Caco-2 (cell line): ENCODE measurements at regions not wholly inside any gene's neighbourhood (a gene's known extent, or its start where the extent isn't known, plus 50 kb on each side); places are given as distances from the start of the nearest gene placed in this dataset.

Source experiments
- BruUV-seq: library from RNA; stranded (reverse); fragments of 400-500 nt; replicated peaks from 2 replicates; lab custom pipeline; 2021; lab: Mats Ljungman, UMichigan
- CTCF ChIA-PET: fragments of 300-600 bp; sonication (Branson Sonifier 250); formaldehyde crosslinking; loops from one replicate; lab custom pipeline; 2022; ENCODE audit warnings: antibody characterized with exemption; lab: Charles Lee
- POLR2A ChIA-PET: fragments of 300-600 bp; sonication (Branson Sonifier 250); formaldehyde crosslinking; loops from one replicate; lab custom pipeline; 2022; ENCODE audit warnings: antibody characterized with exemption; lab: Charles Lee
- DNase-seq, 2 experiments: peaks; one replicate each; pipeline versions ENCODE4 v3.0.0 to v3.0.0-alpha.2; 2020 to 2022
- H3K27me3 ChIP-seq: replicated peaks from 2 replicates; pipeline ENCODE4 v1.6.0; 2011; ENCODE audit warnings: low read length; ENCODE audit not compliant: control insufficient read depth, insufficient read depth
- H3K36me3 ChIP-seq: 2 replicates; pipeline ENCODE4 v1.5.1; 2011; ENCODE audit warnings: low read length; ENCODE audit not compliant: control insufficient read depth, insufficient read depth
- H3K4me1 ChIP-seq: fragments of 250-450 bp; sonication (Bioruptor Pico); 2 replicates; pipeline ENCODE4 v1.5.1; 2020; ENCODE audit warnings: mild to moderate bottlenecking
- H3K4me3 ChIP-seq: 2 replicates; pipeline ENCODE4 v1.5.1; 2011; ENCODE audit warnings: low read depth, mild to moderate bottlenecking, control low read depth, low read length
- H3K9me3 ChIP-seq: fragments of 250-450 bp; sonication (Bioruptor Pico); 2 replicates; pipeline ENCODE4 v1.5.1; 2020; ENCODE audit warnings: mild to moderate bottlenecking, moderate library complexity
- H3K27ac Mint-ChIP-seq: one replicate; pipeline ENCODE4 v1.8.0; 2022; ENCODE audit warnings: mixed read lengths; ENCODE audit not compliant: unreplicated experiment
- H3K27me3 Mint-ChIP-seq: one replicate; pipeline ENCODE4 v1.8.0; 2022; ENCODE audit warnings: mixed read lengths; ENCODE audit not compliant: insufficient read depth, unreplicated experiment
- H3K36me3 Mint-ChIP-seq: one replicate; pipeline ENCODE4 v1.8.0; 2022; ENCODE audit warnings: mild to moderate bottlenecking, mixed read lengths; ENCODE audit not compliant: insufficient read depth, unreplicated experiment
- H3K4me1 Mint-ChIP-seq: one replicate; pipeline ENCODE4 v1.8.0; 2022; ENCODE audit warnings: low read depth, mixed read lengths; ENCODE audit not compliant: unreplicated experiment
- H3K4me3 Mint-ChIP-seq: one replicate; pipeline ENCODE4 v1.8.0; 2022; ENCODE audit warnings: mild to moderate bottlenecking, moderate library complexity, mixed read lengths; ENCODE audit not compliant: unreplicated experiment
- H3K9me3 Mint-ChIP-seq: one replicate; pipeline ENCODE4 v1.8.0; 2022; ENCODE audit warnings: mixed read lengths; ENCODE audit not compliant: unreplicated experiment
- CTCF ChIP-seq, 2 experiments: fragments of 200-600 bp in 1 of 2; IDR thresholded peaks; 1 replicate in 1 of 2; 2 replicates in 1 of 2; pipeline versions ENCODE4 v1.5.1 to v1.8.0; 2011 to 2022; ENCODE audit warnings: antibody characterized with exemption in 1 of 2, control low read depth in 1 of 2, inconsistent platforms in 1 of 2, low read depth in 1 of 2, low read length in 1 of 2, mild to moderate bottlenecking in 1 of 2, moderate library complexity in 1 of 2; ENCODE audit not compliant: insufficient read depth in 1 of 2, severe bottlenecking in 1 of 2, unreplicated experiment in 1 of 2
- intact Hi-C: fragments of 100-400 bp; cut with micrococcal nuclease; formaldehyde crosslinking; loops from one replicate; pipeline ENCODE4 v1.10.0; 2022; ENCODE audit not compliant: unreplicated experiment

- H3K27me3 Mint-ChIP-seq = no peaks in the 10 kb centered on the region
- Histone ChIP-seq H3K9me3 (no peaks in the 10 kb centered on the region), H3K4me1 (no peaks in the 10 kb centered on the region), H3K4me3 (no peak overlapping the region), H3K36me3 (no peaks in the 10 kb centered on the region), H3K27me3 (no peaks in the 10 kb centered on the region)
- no peaks in the 10 kb centered on the region for H3K4me1 Mint-ChIP-seq
- intact Hi-C loops = no loop called here
- no TSS peak for BruUV-seq
- DNase-seq = no peak
- H3K27ac Mint-ChIP-seq = no peak overlapping the region
- H3K9me3 Mint-ChIP-seq = no peaks in the 10 kb centered on the region
- H3K36me3 Mint-ChIP-seq = peaks cover 7% of the 10 kb centered on the region
- POLR2A ChIA-PET = no interaction called here
- CTCF ChIA-PET = no interaction called here
- TF ChIP-seq CTCF (IDR thresholded peaks at IDR 0.05; ENCODE audit: insufficient read depth in 1 of 2, low read depth in 1 of 2, low read length in 1 of 2, severe bottlenecking in 1 of 2, unreplicated experiment in 1 of 2) = no peak
- H3K4me3 Mint-ChIP-seq = no peak overlapping the region
Observed at GRCh38 chr16:27685807-27686206, 135.9 kb downstream of the KATNIP start.

GRCh38 chr16:27686926-27687325, 137.0 kb downstream of the KATNIP start:
- H3K9me3 Mint-ChIP-seq = no peaks in the 10 kb centered on the region
- no TSS peak for BruUV-seq
- no peak for TF ChIP-seq CTCF (IDR thresholded peaks at IDR 0.05; ENCODE audit: insufficient read depth in 1 of 2, low read depth in 1 of 2, low read length in 1 of 2, severe bottlenecking in 1 of 2, unreplicated experiment in 1 of 2)
- Histone ChIP-seq H3K4me3 (no peak overlapping the region), H3K27me3 (no peaks in the 10 kb centered on the region), H3K4me1 (no peaks in the 10 kb centered on the region), H3K9me3 (no peaks in the 10 kb centered on the region), H3K36me3 (no peaks in the 10 kb centered on the region)
- no peaks in the 10 kb centered on the region for H3K36me3 Mint-ChIP-seq
- ChIA-PET CTCF (no interaction called here), POLR2A (no interaction called here)
- no peak overlapping the region for H3K27ac Mint-ChIP-seq
- no peaks in the 10 kb centered on the region for H3K27me3 Mint-ChIP-seq
- H3K4me3 Mint-ChIP-seq = no peak overlapping the region
- no peaks in the 10 kb centered on the region for H3K4me1 Mint-ChIP-seq
- DNase-seq = no peak
- intact Hi-C loops = no loop called here

- no peaks in the 10 kb centered on the region for H3K4me1 Mint-ChIP-seq
- Histone ChIP-seq H3K4me3 (no peak overlapping the region), H3K9me3 (no peaks in the 10 kb centered on the region), H3K4me1 (no peaks in the 10 kb centered on the region), H3K27me3 (no peaks in the 10 kb centered on the region), H3K36me3 (no peaks in the 10 kb centered on the region)
- intact Hi-C loops = no loop called here
- H3K4me3 Mint-ChIP-seq = no peak overlapping the region
- no TSS peak for BruUV-seq
- H3K36me3 Mint-ChIP-seq = no peaks in the 10 kb centered on the region
- no peak for DNase-seq
- no peak for TF ChIP-seq CTCF (IDR thresholded peaks at IDR 0.05; ENCODE audit: insufficient read depth in 1 of 2, low read depth in 1 of 2, low read length in 1 of 2, severe bottlenecking in 1 of 2, unreplicated experiment in 1 of 2)
- H3K9me3 Mint-ChIP-seq = no peaks in the 10 kb centered on the region
- CTCF ChIA-PET = no interaction called here
- no peaks in the 10 kb centered on the region for H3K27me3 Mint-ChIP-seq
- no peak overlapping the region for H3K27ac Mint-ChIP-seq
- POLR2A ChIA-PET = no interaction called here
Observed at GRCh38 chr16:27687605-27688004, 137.7 kb downstream of the KATNIP start.
